Naive B cell (primary cell): ENCODE measurements at regions not wholly inside any gene's neighbourhood (a gene's known extent, or its start where the extent isn't known, plus 50 kb on each side); places are given as distances from the start of the nearest gene placed in this dataset.
A peak's percentile ranks its signal among the peaks of the same experiment; 100 is the strongest.

Experiments
- ATAC-seq, 2 donors: fragments of 150-1000 bp; cut with Tn5 transposase; 2 replicates each; pipeline ENCODE4 v1.10.0; 2021; ENCODE audit warnings: low read depth in 2 of 2, mild to moderate bottlenecking in 2 of 2, moderate library complexity in 2 of 2
- DNase-seq: peaks from one replicate; pipeline ENCODE4 v3.0.0; 2022
- H3K27ac Mint-ChIP-seq, 6 donors: one replicate each; pipeline ENCODE4 v1.8.0; 2020 to 2022; ENCODE audit warnings: mild to moderate bottlenecking in 6 of 6, mixed read lengths in 6 of 6, moderate library complexity in 5 of 6, inconsistent platforms in 2 of 6
- H3K27me3 Mint-ChIP-seq, 3 donors: one replicate each; pipeline ENCODE4 v1.8.0; 2021 to 2022; ENCODE audit warnings: mixed read lengths in 3 of 3, mild to moderate bottlenecking in 1 of 3
- H3K36me3 Mint-ChIP-seq, 2 donors: one replicate each; pipeline ENCODE4 v1.8.0; 2020 to 2022; ENCODE audit warnings: mixed read lengths in 2 of 2, inconsistent platforms in 1 of 2, mild to moderate bottlenecking in 1 of 2
- H3K4me1 Mint-ChIP-seq, 3 donors: one replicate each; pipeline ENCODE4 v1.8.0; 2020 to 2022; ENCODE audit warnings: mixed read lengths in 3 of 3, inconsistent platforms in 1 of 3, mild to moderate bottlenecking in 1 of 3, moderate library complexity in 1 of 3
- H3K4me3 Mint-ChIP-seq, 8 donors: one replicate each; pipeline ENCODE4 v1.8.0; 2020 to 2022; ENCODE audit warnings: mild to moderate bottlenecking in 8 of 8, mixed read lengths in 8 of 8, moderate library complexity in 8 of 8, inconsistent platforms in 2 of 8
- H3K9me3 Mint-ChIP-seq, 7 donors: one replicate each; pipeline ENCODE4 v1.8.0; 2020 to 2022; ENCODE audit warnings: mixed read lengths in 7 of 7, mild to moderate bottlenecking in 5 of 7, inconsistent platforms in 2 of 7, moderate library complexity in 1 of 7

GRCh38 chr2:446963-447530 is 159.2 kb upstream of the ALKAL2 start:
- Mint-ChIP-seq H3K9me3 (no peaks in the 10 kb centered on the region), H3K4me3 (peak overlapping the region; percentile 38 to 79 (median 67)), H3K27me3 (no peaks in the 10 kb centered on the region), H3K27ac (peak overlapping the region; percentile 81 to 92 (median 89)), H3K36me3 (no peaks in the 10 kb centered on the region), H3K4me1 (peaks cover 35 to 55% (median 41%) of the 10 kb centered on the region in 3 donors)
- no peak for DNase-seq
- peak; percentile 47 to 54 for ATAC-seq

DNA sequence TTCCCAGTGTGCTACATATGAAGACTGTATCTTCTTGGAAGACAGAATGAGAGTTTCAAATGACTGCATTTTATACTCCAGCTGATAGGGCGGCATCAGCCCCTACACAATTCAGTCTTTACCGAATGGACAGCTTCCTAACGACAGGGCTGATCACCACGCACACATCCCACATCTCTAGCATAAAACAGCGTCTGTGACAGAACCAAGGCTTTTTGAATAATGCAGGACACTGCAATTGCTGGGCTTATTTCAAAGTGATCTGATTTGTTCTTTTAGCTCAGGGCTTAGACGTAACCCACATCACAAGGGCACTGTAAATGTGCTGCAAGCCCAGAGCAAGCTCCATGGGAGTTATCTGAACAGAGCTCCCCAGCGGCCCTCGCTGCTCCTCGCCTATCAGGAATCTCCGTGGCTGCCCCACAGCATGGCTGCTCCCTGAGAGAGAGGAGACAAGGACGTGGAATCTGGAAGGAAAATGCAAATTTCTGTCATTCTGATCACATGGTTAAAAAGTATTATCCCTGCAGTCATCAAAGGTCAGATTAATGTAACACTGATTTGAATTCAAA is 158.5 kb upstream of the ALKAL2 start:
- ATAC-seq (no peak), DNase-seq (no peak)
- no peaks in the 10 kb centered on the region for H3K9me3 Mint-ChIP-seq
- H3K27ac Mint-ChIP-seq, result peak overlapping the region; percentile 64 to 95 (median 92)
- no peaks in the 10 kb centered on the region for H3K27me3 Mint-ChIP-seq
- peak overlapping the region in 7 of 8 donors; percentile 16 to 79 (median 67) for H3K4me3 Mint-ChIP-seq
- no peaks in the 10 kb centered on the region for H3K36me3 Mint-ChIP-seq
- peaks cover 35 to 57% (median 45%) of the 10 kb centered on the region in 3 donors for H3K4me1 Mint-ChIP-seq

DNA sequence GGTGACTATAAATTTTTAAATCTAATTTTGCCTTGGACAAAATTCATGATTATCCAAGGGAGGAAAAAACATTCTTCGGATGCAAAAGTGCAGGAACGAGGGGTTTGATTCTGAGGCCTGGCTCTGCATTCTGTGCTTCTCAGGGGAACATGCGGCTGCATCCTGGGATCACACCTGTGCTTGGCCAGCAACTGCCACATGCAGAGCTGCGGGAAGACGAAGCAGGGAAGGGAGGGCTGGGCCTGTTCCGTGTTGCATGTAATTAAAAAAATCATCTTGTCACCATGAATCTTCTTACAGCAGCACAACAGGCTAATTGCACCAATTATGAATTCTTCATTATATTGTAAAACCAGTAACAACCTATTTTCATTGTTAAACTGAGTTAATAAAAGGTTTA is 158.0 kb upstream of the ALKAL2 start:
- no peaks in the 10 kb centered on the region for H3K27me3 Mint-ChIP-seq
- no peaks in the 10 kb centered on the region for H3K9me3 Mint-ChIP-seq
- peaks cover 35 to 61% (median 49%) of the 10 kb centered on the region in 3 donors for H3K4me1 Mint-ChIP-seq
- H3K27ac Mint-ChIP-seq, result peak overlapping the region; percentile 64 to 95 (median 92)
- H3K36me3 Mint-ChIP-seq, result no peaks in the 10 kb centered on the region
- DNase-seq (no peak), ATAC-seq (no peak)
- H3K4me3 Mint-ChIP-seq, result peak overlapping the region in 6 of 8 donors; percentile 16 to 82 (median 70)

DNA sequence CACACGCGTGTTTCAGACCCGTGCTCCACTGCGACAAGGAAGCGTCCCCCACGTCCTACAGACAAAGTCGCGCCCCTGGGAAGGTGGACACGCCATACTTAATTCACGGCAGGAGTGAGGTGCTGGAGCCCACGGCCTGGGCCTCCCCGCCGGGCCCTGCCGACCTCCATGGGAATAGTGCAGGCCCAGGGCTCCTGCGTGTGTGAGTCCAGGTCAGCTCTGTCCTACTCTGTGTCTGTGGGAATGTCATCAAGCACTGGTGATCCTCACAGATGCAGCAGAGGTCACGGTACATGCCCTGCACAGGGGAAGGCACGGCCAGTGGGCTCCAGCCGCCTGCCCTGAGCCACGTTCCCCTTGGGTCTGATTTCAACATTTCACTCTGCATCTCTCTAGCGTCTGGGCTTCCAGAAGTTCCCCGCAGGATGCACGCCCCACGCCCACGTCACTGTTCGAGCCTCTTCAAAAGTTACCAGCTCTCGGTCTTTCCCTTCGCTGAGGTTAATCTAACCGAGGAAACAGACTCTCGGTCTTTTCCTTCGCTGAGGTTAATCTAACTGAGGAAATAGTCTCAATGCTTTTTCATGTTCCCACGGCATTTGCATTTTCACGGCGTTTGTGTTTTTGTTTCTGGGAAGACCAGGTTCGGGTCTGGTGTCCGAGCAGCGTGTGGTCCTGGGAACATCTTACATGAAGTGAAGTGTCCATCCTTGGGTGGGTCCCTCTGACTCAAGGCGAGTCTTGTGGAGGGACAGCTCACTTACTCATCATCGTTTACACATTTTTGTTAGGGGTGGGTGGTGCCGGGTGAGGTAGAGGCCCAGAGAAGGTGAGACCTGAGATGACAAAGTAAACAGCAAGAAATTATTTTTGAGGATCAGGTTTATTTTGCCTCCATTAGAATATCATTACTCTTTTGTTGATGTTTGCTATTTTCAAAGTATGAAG is 157.3 kb upstream of the ALKAL2 start:
- Mint-ChIP-seq H3K4me1 (peaks cover 41 to 67% (median 49%) of the 10 kb centered on the region in 3 donors), H3K36me3 (no peaks in the 10 kb centered on the region), H3K4me3 (peak overlapping the region; percentile 21 to 82 (median 64)), H3K27me3 (no peaks in the 10 kb centered on the region), H3K27ac (peak overlapping the region; percentile 87 to 95 (median 92)), H3K9me3 (no peaks in the 10 kb centered on the region)
- peak; percentile 56 for DNase-seq
- peak; percentile 83 to 84 for ATAC-seq

- Mint-ChIP-seq H3K36me3 (no peaks in the 10 kb centered on the region), H3K9me3 (no peaks in the 10 kb centered on the region), H3K27ac (peak overlapping the region in 5 of 6 donors; percentile 33 to 92 (median 87)), H3K27me3 (no peaks in the 10 kb centered on the region), H3K4me3 (peak overlapping the region in 1 of 8 donors; percentile 65), H3K4me1 (peaks cover 43 to 79% (median 49%) of the 10 kb centered on the region in 3 donors)
- ATAC-seq (no peak), DNase-seq (no peak)
Observed at GRCh38 chr2:443741-444140, 155.8 kb upstream of the ALKAL2 start.

GRCh38 chr2:443216-443615 is 155.3 kb upstream of the ALKAL2 start:
- DNase-seq, result no peak
- Mint-ChIP-seq H3K27me3 (no peaks in the 10 kb centered on the region), H3K36me3 (no peaks in the 10 kb centered on the region), H3K27ac (peak overlapping the region; percentile 87 to 96 (median 90)), H3K4me1 (peaks cover 48 to 82% (median 54%) of the 10 kb centered on the region in 3 donors), H3K9me3 (no peaks in the 10 kb centered on the region), H3K4me3 (peak overlapping the region in 3 of 8 donors; percentile 35 to 65 (median 37))
- peak; percentile 8 to 23 for ATAC-seq

GRCh38 chr2:441258-442022 is 153.5 kb upstream of the ALKAL2 start:
- ATAC-seq (no peak), DNase-seq (no peak)
- Mint-ChIP-seq H3K4me3 (peak overlapping the region in 3 of 8 donors; percentile 5 to 56 (median 44)), H3K9me3 (no peaks in the 10 kb centered on the region), H3K36me3 (no peaks in the 10 kb centered on the region), H3K4me1 (peaks cover 43 to 82% (median 55%) of the 10 kb centered on the region in 3 donors), H3K27me3 (no peaks in the 10 kb centered on the region), H3K27ac (peak overlapping the region; percentile 15 to 96 (median 90))

GRCh38 chr2:440403-440740 is 152.5 kb upstream of the ALKAL2 start:
- Mint-ChIP-seq H3K9me3 (no peaks in the 10 kb centered on the region), H3K27ac (peak overlapping the region; percentile 28 to 96 (median 78)), H3K4me3 (no peak overlapping the region), H3K36me3 (no peaks in the 10 kb centered on the region), H3K4me1 (peaks cover 40 to 71% (median 46%) of the 10 kb centered on the region in 3 donors), H3K27me3 (no peaks in the 10 kb centered on the region)
- DNase-seq (no peak), ATAC-seq (no peak)

DNA sequence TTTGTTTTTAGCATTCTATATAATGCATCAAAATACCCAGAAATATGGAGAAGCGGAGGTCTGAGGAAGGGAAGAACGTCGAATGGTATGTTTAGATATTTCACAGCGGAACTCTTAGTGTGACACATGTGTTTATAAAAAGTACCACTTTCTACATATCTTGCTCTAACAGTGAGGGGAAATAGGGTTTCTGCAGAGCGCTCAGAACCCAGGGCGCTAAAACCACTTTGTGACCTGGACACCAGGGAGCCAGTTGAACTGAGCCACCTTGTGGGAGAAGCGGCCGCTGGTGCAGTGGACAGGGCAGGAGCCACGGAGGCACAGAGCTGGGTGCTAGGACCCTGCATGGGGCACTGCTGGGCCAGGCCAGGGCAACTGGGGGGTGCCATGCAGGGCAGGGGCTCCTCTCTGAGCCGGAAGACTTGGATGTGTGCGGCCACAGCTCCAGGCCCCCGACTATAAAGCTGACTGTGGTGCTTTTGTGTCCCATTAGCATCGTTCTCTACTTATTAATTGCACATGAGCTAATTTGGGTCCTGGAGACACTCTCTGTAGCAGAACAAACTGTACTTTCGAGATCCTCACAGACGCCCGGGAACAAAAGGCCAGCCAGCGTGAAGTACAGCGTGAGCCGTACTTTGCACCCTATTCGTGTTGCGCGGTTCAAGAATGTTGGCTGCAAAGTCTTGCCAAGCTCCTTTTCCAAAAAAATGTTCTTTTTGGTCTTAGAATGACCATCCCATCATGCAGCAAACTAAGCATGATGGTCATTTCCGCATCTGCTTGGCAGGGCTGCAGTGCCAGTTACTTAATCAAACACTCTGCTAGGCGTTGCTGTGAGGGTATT is 151.9 kb upstream of the ALKAL2 start:
- Mint-ChIP-seq H3K27ac (peak overlapping the region in 5 of 6 donors; percentile 60 to 97 (median 83)), H3K4me1 (peaks cover 37 to 71% (median 43%) of the 10 kb centered on the region in 3 donors), H3K4me3 (peak overlapping the region in 1 of 8 donors; percentile 29), H3K27me3 (no peaks in the 10 kb centered on the region), H3K9me3 (no peaks in the 10 kb centered on the region), H3K36me3 (no peaks in the 10 kb centered on the region)
- no peak for ATAC-seq
- no peak for DNase-seq

- no peaks in the 10 kb centered on the region for H3K36me3 Mint-ChIP-seq
- ATAC-seq (no peak), DNase-seq (no peak)
- peak overlapping the region; percentile 19 to 98 (median 89) for H3K27ac Mint-ChIP-seq
- no peaks in the 10 kb centered on the region for H3K9me3 Mint-ChIP-seq
- peaks cover 41 to 71% (median 47%) of the 10 kb centered on the region in 3 donors for H3K4me1 Mint-ChIP-seq
- no peaks in the 10 kb centered on the region for H3K27me3 Mint-ChIP-seq
- peak overlapping the region in 5 of 8 donors; percentile 29 to 88 (median 45) for H3K4me3 Mint-ChIP-seq
Observed at GRCh38 chr2:439077-439476, 151.2 kb upstream of the ALKAL2 start.

GRCh38 chr2:437756-438393 is 150.0 kb upstream of the ALKAL2 start:
- peak; percentile 100 for ATAC-seq

GRCh38 chr2:437180-437579 is 149.3 kb upstream of the ALKAL2 start:
- Mint-ChIP-seq H3K4me3 (peak overlapping the region; percentile 66 to 91 (median 86)), H3K36me3 (no peaks in the 10 kb centered on the region), H3K9me3 (no peaks in the 10 kb centered on the region), H3K27me3 (no peaks in the 10 kb centered on the region), H3K27ac (peak overlapping the region; percentile 96 to 98 (median 97)), H3K4me1 (peaks cover 31 to 61% (median 38%) of the 10 kb centered on the region in 3 donors)
- ATAC-seq (no peak), DNase-seq (no peak)

More at GRCh38 chr2:437756-438393, 150.0 kb upstream of the ALKAL2 start:
- DNase-seq, result peak; percentile 84
- no peaks in the 10 kb centered on the region for H3K9me3 Mint-ChIP-seq
- peaks cover 31 to 61% (median 38%) of the 10 kb centered on the region in 3 donors for H3K4me1 Mint-ChIP-seq
- peak overlapping the region; percentile 69 to 91 (median 86) for H3K4me3 Mint-ChIP-seq
- peak overlapping the region; percentile 96 to 98 (median 97) for H3K27ac Mint-ChIP-seq
- no peaks in the 10 kb centered on the region for H3K36me3 Mint-ChIP-seq
- no peaks in the 10 kb centered on the region for H3K27me3 Mint-ChIP-seq
